Breast epithelium (tissue), 4 donors: ENCODE measurements at regions not wholly inside any gene's neighbourhood (a gene's known extent, or its start where the extent isn't known, plus 50 kb on each side); places are given as distances from the start of the nearest gene placed in this dataset.

Source experiments
- DNase-seq, 2 donors: peaks; one replicate each; pipeline ENCODE4 v3.0.0-alpha.2; 2019; ENCODE audit warnings: low spot score in 2 of 2
- H3K27ac ChIP-seq, 2 donors: fragments of 200-600 bp; sonication (generic) in 1 of 2; one replicate each; pipeline ENCODE4 v1.5.1; 2016 to 2019; ENCODE audit warnings: mild to moderate bottlenecking in 1 of 2
- H3K27me3 ChIP-seq, 2 donors: fragments of 200-600 bp; sonication (generic) in 1 of 2; one replicate each; pipeline versions ENCODE4 v1.5.1 to v1.6.0; 2017 to 2019; ENCODE audit warnings: control low read depth in 1 of 2, mild to moderate bottlenecking in 1 of 2
- H3K36me3 ChIP-seq: fragments of 200-600 bp; one replicate; pipeline ENCODE4 v1.5.1; 2019
- H3K4me1 ChIP-seq, 2 donors: fragments of 200-600 bp; sonication (generic); one replicate each; pipeline ENCODE4 v1.5.1; 2016 to 2019; ENCODE audit warnings: control low read depth in 1 of 2
- H3K4me3 ChIP-seq, 3 donors: fragments of 200-600 bp; sonication (generic); 1 replicate in 2 of 3; 2 replicates in 1 of 3; pipeline ENCODE4 v1.5.1; 2016 to 2019; ENCODE audit warnings: mild to moderate bottlenecking in 3 of 3, moderate library complexity in 2 of 3
- H3K9me3 ChIP-seq, 2 donors: fragments of 200-600 bp; sonication (generic) in 1 of 2; one replicate each; pipeline ENCODE4 v1.5.1; 2016 to 2019; ENCODE audit warnings: control low read depth in 1 of 2
- CTCF ChIP-seq, 3 donors: fragments of 450-650 bp; IDR thresholded peaks; one replicate each; pipeline ENCODE4 v1.5.1; 2016 to 2017; ENCODE audit warnings: antibody characterized with exemption in 3 of 3, mild to moderate bottlenecking in 3 of 3, moderate library complexity in 3 of 3
- POLR2A ChIP-seq: fragments of 450-650 bp; IDR thresholded peaks from one replicate; pipeline ENCODE4 v1.6.1; 2016; ENCODE audit warnings: antibody characterized with exemption, mild to moderate bottlenecking, moderate library complexity
- POLR2AphosphoS5 ChIP-seq, 3 donors: sonication (generic); formaldehyde crosslinking; IDR thresholded peaks; one replicate each; pipeline ENCODE4 v1.6.1; 2017; ENCODE audit warnings: antibody characterized with exemption in 3 of 3
- intact Hi-C: fragments of 100-400 bp; cut with DNase I; formaldehyde crosslinking; loops from one replicate; pipeline ENCODE4 v1.15.1; 2023; ENCODE audit warnings: low total_unique reads

GRCh38 chr12:78470354-78471195 lies 394.0 kb upstream of the SYT1 start:
- H3K27me3 ChIP-seq, result no peaks in the 10 kb centered on the region
- DNase-seq, result no peak
- no peak for TF ChIP-seq CTCF (IDR thresholded peaks at IDR 0.05)
- TF ChIP-seq POLR2AphosphoS5 (IDR thresholded peaks at IDR 0.05), result no peak
- intact Hi-C loops, result no loop called here
- no peaks in the 10 kb centered on the region for H3K36me3 ChIP-seq
- no peak overlapping the region for H3K27ac ChIP-seq
- H3K4me3 ChIP-seq, result no peak overlapping the region
- no peaks in the 10 kb centered on the region for H3K9me3 ChIP-seq
- no peaks in the 10 kb centered on the region for H3K4me1 ChIP-seq

- H3K9me3 ChIP-seq, result no peaks in the 10 kb centered on the region
Measured at GRCh38 chr12:78473136-78473535, 391.4 kb upstream of the SYT1 start.

GRCh38 chr12:78473561-78473960 lies 391.0 kb upstream of the SYT1 start:
- Histone ChIP-seq H3K9me3 (no peaks in the 10 kb centered on the region), H3K36me3 (no peaks in the 10 kb centered on the region), H3K4me1 (no peaks in the 10 kb centered on the region), H3K4me3 (no peak overlapping the region), H3K27me3 (no peaks in the 10 kb centered on the region), H3K27ac (no peak overlapping the region)
- intact Hi-C loops, result no loop called here
- DNase-seq, result no peak
- no peak for TF ChIP-seq POLR2A
- TF ChIP-seq CTCF (IDR thresholded peaks at IDR 0.05), result no peak
- TF ChIP-seq POLR2AphosphoS5 (IDR thresholded peaks at IDR 0.05), result no peak

More at GRCh38 chr12:78473136-78473535, 391.4 kb upstream of the SYT1 start:
- intact Hi-C loops, result no loop called here
- Histone ChIP-seq H3K4me1 (no peaks in the 10 kb centered on the region), H3K27me3 (no peaks in the 10 kb centered on the region), H3K36me3 (no peaks in the 10 kb centered on the region), H3K4me3 (no peak overlapping the region), H3K27ac (no peak overlapping the region)
- TF ChIP-seq POLR2AphosphoS5 (IDR thresholded peaks at IDR 0.05) (no peak), POLR2A (no peak), CTCF (IDR thresholded peaks at IDR 0.05) (no peak)
- no peak for DNase-seq

- Histone ChIP-seq H3K9me3 (no peaks in the 10 kb centered on the region), H3K4me3 (no peak overlapping the region), H3K36me3 (no peaks in the 10 kb centered on the region), H3K27me3 (no peaks in the 10 kb centered on the region), H3K4me1 (no peaks in the 10 kb centered on the region), H3K27ac (no peak overlapping the region)
- no peak for TF ChIP-seq POLR2A
- TF ChIP-seq POLR2AphosphoS5 (IDR thresholded peaks at IDR 0.05), result no peak
- TF ChIP-seq CTCF (IDR thresholded peaks at IDR 0.05), result no peak
- no peak for DNase-seq
- intact Hi-C loops, result loop anchor here (5.0 kb wide), 1 partner anchor 733 kb away; no protein-coding TSS in a partner anchor
Measured at GRCh38 chr12:78483767-78484315, 380.7 kb upstream of the SYT1 start.

GRCh38 chr12:78489990-78490389 lies 374.6 kb upstream of the SYT1 start:
- intact Hi-C loops, result no loop called here
- H3K9me3 ChIP-seq, result no peaks in the 10 kb centered on the region
- H3K36me3 ChIP-seq, result no peaks in the 10 kb centered on the region
- H3K4me1 ChIP-seq, result no peaks in the 10 kb centered on the region
- H3K27ac ChIP-seq, result no peak overlapping the region
- no peak for DNase-seq
- H3K27me3 ChIP-seq, result no peaks in the 10 kb centered on the region
- TF ChIP-seq POLR2A (no peak), CTCF (IDR thresholded peaks at IDR 0.05) (no peak), POLR2AphosphoS5 (IDR thresholded peaks at IDR 0.05) (no peak)
- no peak overlapping the region for H3K4me3 ChIP-seq
